Right lobe of liver (tissue), 6 donors: ENCODE measurements at regions not wholly inside any gene's neighbourhood (a gene's known extent, or its start where the extent isn't known, plus 50 kb on each side); places are given as distances from the start of the nearest gene placed in this dataset.

Source experiments
- ATAC-seq, 4 donors: fragments of 200-7000 bp; cut with Tn5 transposase; one replicate each; pipeline ENCODE4 v1.9.1; 2020; ENCODE audit warnings: mild to moderate bottlenecking in 4 of 4, moderate library complexity in 4 of 4
- DNase-seq, 3 donors: peaks; one replicate each; pipeline ENCODE4 v3.0.0-alpha.2; 2020
- H3K27ac ChIP-seq, 3 donors: fragments of 200-600 bp; one replicate each; pipeline ENCODE4 v1.8.0; 2022
- H3K27me3 ChIP-seq, 2 donors: fragments of 200-600 bp; one replicate each; pipeline ENCODE4 v1.8.0; 2022
- H3K36me3 ChIP-seq, 4 donors: fragments of 200-600 bp; sonication (generic) in 1 of 4; one replicate each; pipeline versions ENCODE4 v1.5.1 to v1.8.0; 2017 to 2022; ENCODE audit warnings: control low read depth in 1 of 4
- H3K4me1 ChIP-seq, 4 donors: fragments of 200-600 bp; sonication (generic) in 1 of 4; one replicate each; pipeline versions ENCODE4 v1.5.1 to v1.8.0; 2017 to 2022; ENCODE audit warnings: control low read depth in 1 of 4
- H3K4me3 ChIP-seq, 3 donors: fragments of 200-600 bp; one replicate each; pipeline ENCODE4 v1.8.0; 2022
- H3K9me3 ChIP-seq, 4 donors: fragments of 200-600 bp; sonication (generic) in 1 of 4; one replicate each; pipeline versions ENCODE4 v1.5.1 to v1.8.0; 2017 to 2022; ENCODE audit warnings: control low read depth in 1 of 4
- CTCF ChIP-seq, 4 donors: fragments of 200-600 bp in 3 of 4; fragments of 450-650 bp in 1 of 4; IDR thresholded peaks; one replicate each; pipeline versions ENCODE4 v1.5.1 to v1.8.0; 2016 to 2022; ENCODE audit warnings: antibody characterized with exemption in 4 of 4, mild to moderate bottlenecking in 2 of 4
- POLR2A ChIP-seq: fragments of 450-650 bp; IDR thresholded peaks from one replicate; pipeline ENCODE4 v1.6.1; 2017; ENCODE audit warnings: antibody characterized with exemption, mild to moderate bottlenecking
- WGBS: methylation state at CpG from one replicate; pipeline ENCODE4 v1.1.6; 2018; ENCODE audit warnings: low coverage, low lambda C conversion rate; ENCODE audit not compliant: insufficient coverage; ENCODE audit errors: missing lambda C conversion rate; 5-methylcytosine and 5-hydroxymethylcytosine counted together
- intact Hi-C, 2 donors: fragments of 100-400 bp; cut with DNase I; formaldehyde crosslinking; loops; one replicate each; pipeline versions ENCODE4 v1.11.2 to v1.14.1; 2022
- donor health status: DM: no; HTN: yes; CAD: no.
- donor health status: DM: no; HTN: no; CAD: no.
- donor health status: DM: no; HTN: no; CAD: no.
- donor health status: DM: no; HTN: yes; CAD: no.
- donor health status: DM: no; HTN: yes; CAD: no.

GRCh38 chr5:163379298-163380155 lies 57.9 kb upstream of the CCNG1 start:
- WGBS, result 75% methylated on average over 7 of the region's 7 CpGs
- Histone ChIP-seq H3K9me3 (no peaks in the 10 kb centered on the region), H3K4me3 (no peak overlapping the region), H3K27me3 (no peaks in the 10 kb centered on the region), H3K4me1 (peaks cover 0 to 7% (median 2%) of the 10 kb centered on the region in 4 donors), H3K36me3 (no peaks in the 10 kb centered on the region), H3K27ac (no peak overlapping the region)
- peak in 2 of 4 donors; percentile 70 to 83 for ATAC-seq
- no peak for DNase-seq
- TF ChIP-seq POLR2A (no peak), CTCF (IDR thresholded peaks at IDR 0.05) (no peak)
- intact Hi-C loops, result no loop called here

GRCh38 chr5:163381832-163382231 lies 55.6 kb upstream of the CCNG1 start:
- Histone ChIP-seq H3K36me3 (no peaks in the 10 kb centered on the region), H3K27ac (no peak overlapping the region), H3K4me1 (peaks cover 0 to 7% (median 2%) of the 10 kb centered on the region in 4 donors), H3K9me3 (no peaks in the 10 kb centered on the region), H3K4me3 (no peak overlapping the region), H3K27me3 (no peaks in the 10 kb centered on the region)
- DNase-seq (no peak), ATAC-seq (no peak)
- WGBS, result 79% methylated on average over 3 of the region's 3 CpGs
- intact Hi-C loops, result no loop called here
- TF ChIP-seq POLR2A (no peak), CTCF (IDR thresholded peaks at IDR 0.05) (no peak)

- TF ChIP-seq CTCF (IDR thresholded peaks at IDR 0.05), result no peak
- no peak for TF ChIP-seq POLR2A
- H3K27me3 ChIP-seq, result no peaks in the 10 kb centered on the region
- H3K4me1 ChIP-seq, result peaks cover 0 to 7% (median 2%) of the 10 kb centered on the region in 4 donors
- H3K9me3 ChIP-seq, result no peaks in the 10 kb centered on the region
- intact Hi-C loops, result no loop called here
- no peak for DNase-seq
- 91% methylated on average over 3 of the region's 3 CpGs for WGBS
- no peak for ATAC-seq
- no peak overlapping the region for H3K27ac ChIP-seq
- H3K36me3 ChIP-seq, result no peaks in the 10 kb centered on the region
- no peak overlapping the region for H3K4me3 ChIP-seq
Observed at GRCh38 chr5:163383754-163384153, 53.6 kb upstream of the CCNG1 start.

GRCh38 chr5:163384669-163385068 lies 52.7 kb upstream of the CCNG1 start:
- ATAC-seq, result peak in 3 of 4 donors; percentile 17 to 70 (median 39)
- no peak for DNase-seq
- H3K4me1 ChIP-seq, result peaks cover 0 to 3% (median 1%) of the 10 kb centered on the region in 4 donors
- no peaks in the 10 kb centered on the region for H3K36me3 ChIP-seq
- H3K4me3 ChIP-seq, result no peak overlapping the region
- no peak overlapping the region for H3K27ac ChIP-seq
- 29% methylated on average over 4 of the region's 4 CpGs for WGBS
- H3K9me3 ChIP-seq, result no peaks in the 10 kb centered on the region
- no peaks in the 10 kb centered on the region for H3K27me3 ChIP-seq
- intact Hi-C loops, result no loop called here
- TF ChIP-seq CTCF (IDR thresholded peaks at IDR 0.05), result no peak
- TF ChIP-seq POLR2A, result no peak
